ENCODE measurements at regions not wholly inside any gene's neighbourhood (a gene's known extent, or its start where the extent isn't known, plus 50 kb on each side); places are given as distances from the start of the nearest gene placed in this dataset.

GRCh38 chr12:127038152-127038551 lies 1228.8 kb upstream of the TMEM132C start:
- TF ChIP-seq CTCF (IDR thresholded peaks at IDR 0.05) (no peak), POLR2A (IDR thresholded peaks at IDR 0.05) (no peak)
